ENCODE measurements at regions not wholly inside any gene's neighbourhood (a gene's known extent, or its start where the extent isn't known, plus 50 kb on each side); places are given as distances from the start of the nearest gene placed in this dataset.

GRCh38 chr3:3628676-3629328, 170.4 kb upstream of the LRRN1 start:
- DNase-seq, result no peak

- DNase-seq, result no peak
Measured at GRCh38 chr3:3627114-3627513, 172.1 kb upstream of the LRRN1 start.

- DNase-seq, result no peak
Measured at GRCh38 chr3:3625544-3626271, 173.5 kb upstream of the LRRN1 start.

GRCh38 chr3:3619815-3620214, 179.4 kb upstream of the LRRN1 start:
- no peak for DNase-seq

- DNase-seq, result no peak
Measured at GRCh38 chr3:3618623-3619022, 180.6 kb upstream of the LRRN1 start.

- no peak for DNase-seq
Measured at GRCh38 chr3:3615533-3615932, 183.7 kb upstream of the LRRN1 start.

- no peak for DNase-seq
Measured at GRCh38 chr3:3610581-3611298, 188.5 kb upstream of the LRRN1 start.

GRCh38 chr3:3606321-3606720, 192.9 kb upstream of the LRRN1 start:
- no peak for DNase-seq

- no peak for DNase-seq
Measured at GRCh38 chr3:3605226-3605625, 194.0 kb upstream of the LRRN1 start.

GRCh38 chr3:3603351-3603750, 195.9 kb upstream of the LRRN1 start:
- DNase-seq, result no peak

GRCh38 chr3:3600665-3601340, 198.4 kb upstream of the LRRN1 start:
- no peak for DNase-seq

GRCh38 chr3:3599016-3599415, 200.2 kb upstream of the LRRN1 start:
- DNase-seq, result no peak

- no peak for DNase-seq
Measured at GRCh38 chr3:3594986-3595385, 204.2 kb upstream of the LRRN1 start.

- DNase-seq, result no peak
Measured at GRCh38 chr3:3589715-3590130, 209.5 kb upstream of the LRRN1 start.

- no peak for DNase-seq
Measured at GRCh38 chr3:3587647-3587972, 211.6 kb upstream of the LRRN1 start.

GRCh38 chr3:3586843-3587646, 212.2 kb upstream of the LRRN1 start:
- DNase-seq, result no peak

- no peak for DNase-seq
Measured at GRCh38 chr3:3586336-3586735, 212.9 kb upstream of the LRRN1 start.

GRCh38 chr3:3579658-3580057, 219.6 kb upstream of the LRRN1 start:
- DNase-seq, result no peak

GRCh38 chr3:3578718-3579117, 220.5 kb upstream of the LRRN1 start:
- DNase-seq, result no peak

- DNase-seq, result no peak
Measured at GRCh38 chr3:3577823-3578222, 221.4 kb upstream of the LRRN1 start.

- no peak for DNase-seq
Measured at GRCh38 chr3:3573341-3573740, 225.9 kb upstream of the LRRN1 start.

- DNase-seq, result no peak
Measured at GRCh38 chr3:3560591-3561311, 238.5 kb upstream of the LRRN1 start.
